HG03095 (cell line): ENCODE measurements at regions not wholly inside any gene's neighbourhood (a gene's known extent, or its start where the extent isn't known, plus 50 kb on each side); places are given as distances from the start of the nearest gene placed in this dataset.
A peak's percentile ranks its signal among the peaks of the same experiment; 100 is the strongest.

Source experiments
- ATAC-seq: cut with Tn5 transposase; IDR thresholded peaks from one replicate; pipeline ENCODE4 v1.9.1; 2021; ENCODE audit warnings: moderate library complexity; ENCODE audit not compliant: unreplicated experiment

- ATAC-seq = no peak
Measured at GRCh38 chr2:198374375-198375082, 570.1 kb downstream of the PLCL1 start.

GRCh38 chr2:198371921-198372543, 567.6 kb downstream of the PLCL1 start:
- peak; percentile 96 for ATAC-seq

GRCh38 chr2:198371329-198371728, 566.9 kb downstream of the PLCL1 start:
- ATAC-seq = no peak

- ATAC-seq = no peak
Measured at GRCh38 chr2:198368089-198368488, 563.7 kb downstream of the PLCL1 start.

GRCh38 chr2:198362740-198363139, 558.3 kb downstream of the PLCL1 start:
- no peak for ATAC-seq

GRCh38 chr2:198359308-198359707, 554.9 kb downstream of the PLCL1 start:
- no peak for ATAC-seq

- ATAC-seq = no peak
Measured at GRCh38 chr2:198356157-198356556, 551.8 kb downstream of the PLCL1 start.

- ATAC-seq = no peak
Measured at GRCh38 chr2:198351647-198352046, 547.3 kb downstream of the PLCL1 start.

- ATAC-seq = no peak
Measured at GRCh38 chr2:198347946-198348345, 543.6 kb downstream of the PLCL1 start.

GRCh38 chr2:198347349-198347748, 543.0 kb downstream of the PLCL1 start:
- ATAC-seq = no peak

- ATAC-seq = no peak
Measured at GRCh38 chr2:198343471-198343870, 539.1 kb downstream of the PLCL1 start.

GRCh38 chr2:198340846-198341245, 536.5 kb downstream of the PLCL1 start:
- ATAC-seq = no peak

- ATAC-seq = no peak
Measured at GRCh38 chr2:198339116-198339515, 534.7 kb downstream of the PLCL1 start.

- no peak for ATAC-seq
Measured at GRCh38 chr2:198337368-198337767, 533.0 kb downstream of the PLCL1 start.

GRCh38 chr2:198328454-198328853, 524.1 kb downstream of the PLCL1 start:
- no peak for ATAC-seq

GRCh38 chr2:198327526-198327925, 523.1 kb downstream of the PLCL1 start:
- no peak for ATAC-seq

GRCh38 chr2:198326431-198326830, 522.0 kb downstream of the PLCL1 start:
- ATAC-seq = no peak

- no peak for ATAC-seq
Measured at GRCh38 chr2:198325359-198325758, 521.0 kb downstream of the PLCL1 start.

GRCh38 chr2:198324071-198324470, 519.7 kb downstream of the PLCL1 start:
- no peak for ATAC-seq

GRCh38 chr2:198322275-198322674, 517.9 kb downstream of the PLCL1 start:
- ATAC-seq = no peak

GRCh38 chr2:198321522-198322088, 517.2 kb downstream of the PLCL1 start:
- no peak for ATAC-seq

- ATAC-seq = no peak
Measured at GRCh38 chr2:198316852-198317396, 512.5 kb downstream of the PLCL1 start.
